Ramos (cell line): ENCODE measurements at regions not wholly inside any gene's neighbourhood (a gene's known extent, or its start where the extent isn't known, plus 50 kb on each side); places are given as distances from the start of the nearest gene placed in this dataset.
"Not testable (repeated sequence)": the region's sequence is repeated elsewhere in the genome, so short reads cannot be mapped to it uniquely, and the experiment has no call there.

Source experiments
- in situ Hi-C: fragments of 300-500 bp; cut with MboI; formaldehyde crosslinking; loops from one replicate; pipeline ENCODE4 v1.14.3; 2022; ENCODE audit warnings: low sequenced_read_pairs; ENCODE audit not compliant: unreplicated experiment

DNA sequence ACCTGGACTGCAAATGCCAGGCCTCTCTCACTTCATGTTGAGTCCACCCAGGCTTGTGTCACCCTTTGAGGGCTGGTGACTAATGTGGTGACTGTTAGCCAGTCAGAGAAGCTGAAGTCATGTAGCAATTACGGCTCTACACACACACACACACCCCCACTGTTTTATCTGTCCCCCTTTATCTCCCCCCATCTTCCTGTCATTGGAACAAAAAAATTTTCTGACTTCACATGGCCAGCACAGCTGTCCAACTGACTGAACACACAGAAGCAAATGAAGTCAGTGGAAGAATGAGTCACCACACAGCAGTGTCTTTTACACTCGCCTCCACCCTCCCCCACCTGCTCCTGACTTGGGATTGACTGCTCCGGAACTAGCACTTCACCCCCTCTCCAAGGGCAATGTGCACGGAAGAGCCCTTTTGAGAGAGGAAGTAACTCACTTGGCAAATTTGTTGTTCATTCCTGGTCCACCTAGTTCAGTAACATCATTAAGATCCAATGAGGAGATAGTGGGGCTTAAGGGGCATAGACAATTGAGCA is 198.0 kb downstream of the RNF144B start:
- in situ Hi-C loops: no loop called here

DNA sequence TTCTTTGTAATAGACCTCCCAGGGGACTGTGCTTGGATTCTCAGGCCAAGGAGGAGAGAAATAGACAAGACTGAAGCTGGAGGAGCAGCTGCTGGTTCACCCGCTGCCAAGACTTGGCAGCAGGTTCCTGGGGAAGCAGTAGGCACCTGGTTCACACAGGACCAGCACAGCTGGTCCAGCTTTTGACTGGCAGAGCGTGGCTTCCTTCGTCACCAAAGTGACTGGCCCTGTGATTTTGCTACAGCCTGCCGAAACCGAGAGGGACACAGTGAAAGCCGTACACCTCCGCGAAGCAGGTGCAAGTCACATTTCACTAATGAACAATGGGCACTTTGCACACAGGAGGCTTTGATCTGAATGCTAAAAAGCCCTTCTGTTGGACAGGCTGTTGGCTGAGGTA is 199.0 kb downstream of the RNF144B start:
- in situ Hi-C loops: no loop called here

DNA sequence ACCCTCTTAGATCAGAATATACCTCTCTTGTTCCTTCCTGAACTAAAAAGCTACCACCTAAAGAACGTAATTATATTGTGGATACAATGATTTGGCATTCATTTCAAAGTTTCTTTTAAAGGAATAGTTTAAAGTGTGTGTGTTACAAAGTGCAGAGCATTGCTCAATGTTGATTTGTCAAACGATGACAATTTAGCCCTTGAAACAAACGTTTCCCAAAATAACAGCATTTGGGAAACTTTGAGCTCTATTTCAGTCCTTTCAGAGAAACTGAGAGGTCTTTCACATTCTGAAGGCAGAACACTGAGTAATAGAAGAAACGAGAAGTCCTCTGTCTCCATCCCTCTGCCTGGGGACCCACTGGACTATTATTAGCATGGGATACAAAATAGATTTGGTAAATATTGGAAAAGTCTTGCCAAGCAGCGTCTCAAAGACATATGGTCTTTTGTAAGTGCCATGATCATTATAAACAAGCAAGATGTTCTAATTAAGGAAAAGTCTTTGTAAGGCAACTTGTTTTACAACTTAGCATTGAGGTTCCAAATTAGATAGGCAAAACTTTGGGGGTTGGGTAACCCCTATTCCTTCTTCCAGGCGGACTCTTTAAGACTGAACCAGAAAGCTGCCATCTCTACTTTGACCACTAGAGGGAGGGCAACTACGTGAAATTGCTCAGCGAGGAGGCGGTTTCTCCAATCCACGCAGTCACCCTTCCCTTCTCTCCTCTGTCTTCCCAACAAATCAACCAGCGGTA is 208.8 kb downstream of the RNF144B start:
- in situ Hi-C loops: no loop called here

DNA sequence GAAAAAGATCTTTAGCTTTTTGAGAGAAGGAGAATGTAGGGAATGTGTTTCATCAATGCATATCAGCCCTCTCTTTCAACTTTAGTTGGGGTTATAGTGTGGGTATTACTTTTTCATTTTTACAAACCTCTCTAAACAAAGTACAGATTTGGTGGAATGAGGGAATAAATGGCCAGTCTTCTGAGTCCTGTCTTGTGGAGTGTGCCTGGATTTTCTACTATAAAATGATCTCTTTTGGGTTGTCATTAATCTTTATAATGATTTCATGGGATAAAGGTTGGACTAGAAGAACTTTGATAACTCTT is 209.3 kb downstream of the RNF144B start:
- in situ Hi-C loops: no loop called here

DNA sequence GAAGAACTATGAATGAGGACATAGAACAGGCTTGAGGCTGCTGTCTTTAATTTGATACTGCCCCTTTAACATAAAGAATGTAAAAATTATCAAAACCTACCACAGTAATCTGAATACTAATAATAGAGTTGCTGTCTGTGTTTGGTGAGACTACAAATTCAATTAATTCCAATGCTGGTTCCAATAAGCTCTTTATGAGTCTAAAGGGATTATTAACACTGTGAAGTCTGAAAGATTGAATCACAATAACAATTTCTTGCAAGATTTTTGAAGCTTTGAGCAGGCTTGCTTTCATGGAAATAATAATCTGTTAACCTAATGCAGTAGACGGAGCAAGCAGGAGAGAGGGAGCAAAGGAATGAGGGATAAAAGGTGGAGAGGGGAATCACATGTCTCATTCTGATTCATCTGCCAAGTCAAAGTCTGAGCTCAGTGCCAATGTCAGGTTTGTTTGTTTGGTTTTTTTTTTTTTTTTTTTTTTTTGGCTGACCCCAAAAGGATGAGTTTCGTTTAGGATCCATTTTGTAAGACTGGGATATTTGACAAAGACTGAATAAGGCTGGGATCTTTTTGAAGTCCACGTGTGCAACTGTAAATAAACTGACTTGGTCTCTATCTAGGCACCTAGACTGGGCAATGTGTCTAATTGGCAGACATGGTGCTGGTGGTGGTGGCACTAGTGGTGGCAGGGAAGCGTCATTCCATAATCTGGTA is 211.6 kb downstream of the RNF144B start:
- in situ Hi-C loops: no loop called here

DNA sequence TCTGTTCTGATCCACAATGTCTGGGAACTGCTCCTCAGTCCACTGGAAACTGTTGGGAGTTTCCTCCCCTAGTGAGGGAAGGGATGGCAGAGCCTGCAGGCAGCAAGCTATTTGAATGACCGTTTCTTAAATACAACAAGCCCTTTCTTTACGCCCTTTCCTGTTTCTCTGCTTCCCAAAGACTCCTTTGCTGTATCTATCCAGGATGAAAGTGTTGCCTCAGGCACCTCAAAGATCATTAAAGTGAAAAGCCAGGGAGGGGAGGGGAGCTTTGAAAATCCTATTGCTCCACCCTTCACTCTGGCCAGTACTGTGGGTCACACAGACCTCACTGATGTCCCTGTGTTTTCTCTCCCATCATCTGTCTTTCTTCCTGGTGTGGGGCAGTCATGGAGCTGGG is 213.1 kb downstream of the RNF144B start:
- in situ Hi-C loops: no loop called here

DNA sequence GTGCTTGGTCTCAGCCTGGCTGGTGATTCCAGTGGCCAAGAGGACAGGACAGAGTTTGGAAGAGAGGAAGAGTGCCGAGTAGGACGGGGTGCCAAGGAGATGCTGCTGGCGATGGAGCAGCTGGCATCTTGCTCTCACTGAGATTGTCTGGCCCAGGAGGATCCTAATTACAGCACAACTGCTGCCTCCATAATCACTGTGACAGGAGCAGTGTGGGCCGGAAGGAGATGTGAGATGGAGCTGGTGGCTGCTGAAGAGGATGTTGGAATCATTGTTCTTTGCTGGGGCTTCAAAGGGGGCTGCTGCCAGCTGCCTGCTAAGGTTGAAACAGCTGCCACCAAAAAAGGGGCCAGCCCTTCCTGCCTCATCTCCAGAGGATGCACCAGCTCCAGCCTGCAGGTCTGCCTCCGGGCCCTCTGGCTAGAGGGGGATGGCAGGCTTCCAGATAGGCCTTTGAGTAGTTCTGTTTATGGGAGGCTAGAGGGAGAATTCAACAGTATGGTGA is 214.4 kb downstream of the RNF144B start:
- in situ Hi-C loops: no loop called here

DNA sequence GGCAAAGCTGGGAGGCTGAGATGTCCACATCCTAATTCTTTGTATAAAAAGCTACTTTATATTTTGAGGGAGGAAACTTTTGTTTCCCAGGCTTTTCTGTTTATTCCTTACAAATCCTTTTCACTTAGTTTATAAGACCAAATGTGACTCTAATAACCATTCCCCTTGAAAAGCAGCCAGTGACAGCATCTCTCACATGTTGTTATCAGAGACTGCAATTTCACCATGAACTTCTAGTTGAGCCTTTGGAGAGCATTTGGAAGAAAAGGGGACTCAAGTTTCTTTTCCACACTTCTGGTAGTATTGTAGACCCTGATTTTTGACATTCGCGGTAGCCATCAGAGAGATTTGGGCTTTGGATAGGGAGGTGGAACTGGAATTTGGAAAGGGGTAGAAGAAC is 215.8 kb downstream of the RNF144B start:
- in situ Hi-C loops: no loop called here

DNA sequence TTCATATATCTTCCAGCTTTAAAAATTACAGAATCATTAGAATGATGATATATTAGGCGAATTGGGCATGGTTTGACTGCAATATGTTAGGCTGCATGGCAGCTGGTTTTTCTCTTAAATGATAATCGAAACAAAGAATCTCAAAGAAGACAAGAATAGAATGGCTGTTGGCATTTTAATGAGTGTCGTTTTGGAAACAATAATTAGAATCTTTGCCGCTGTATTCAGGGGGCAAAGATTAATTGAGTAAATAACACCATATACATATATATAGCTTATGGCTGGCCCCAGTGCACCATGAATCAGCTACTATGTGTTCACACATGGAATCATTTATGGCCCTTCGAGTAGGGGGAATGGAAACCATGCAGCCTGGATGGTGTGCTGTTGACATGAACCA is 216.2 kb downstream of the RNF144B start:
- in situ Hi-C loops: no loop called here

DNA sequence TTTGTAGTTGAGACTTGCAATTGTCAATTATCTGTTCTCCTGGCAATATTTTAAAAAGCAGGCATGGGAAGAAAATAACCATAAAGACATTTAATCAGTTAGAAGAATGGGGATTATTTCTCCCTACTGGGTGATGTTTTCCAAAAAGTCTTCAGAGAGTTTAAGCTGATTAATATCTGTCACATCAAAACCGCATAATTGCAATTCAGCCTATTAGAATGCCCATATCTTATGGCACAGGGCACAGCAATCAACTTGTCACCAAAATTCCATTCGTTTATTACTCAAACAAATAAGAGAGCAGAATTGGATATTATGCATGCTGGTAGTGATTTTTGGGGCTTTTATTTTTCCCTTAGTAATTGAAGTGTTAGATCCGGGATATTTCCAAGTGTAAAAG is 218.7 kb downstream of the RNF144B start:
- in situ Hi-C loops: no loop called here

DNA sequence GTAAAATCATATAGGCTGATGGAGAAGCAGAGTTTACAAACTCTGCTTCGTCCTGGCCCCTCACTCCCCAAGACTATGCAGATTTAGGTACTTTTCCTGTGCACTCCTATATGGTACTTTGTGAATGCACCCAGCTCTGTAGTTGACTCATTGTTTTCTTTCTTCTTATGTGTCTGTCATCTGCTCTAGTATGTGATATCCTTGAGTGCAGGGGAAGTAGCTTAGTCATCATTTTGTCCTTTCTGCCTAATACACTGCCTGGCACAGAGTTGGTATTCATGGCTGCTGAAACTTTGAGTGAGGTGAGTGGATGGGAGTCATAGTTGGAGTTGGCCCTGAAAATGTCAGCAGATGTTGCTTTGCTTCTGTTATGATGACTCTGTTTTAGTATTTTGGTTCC is 222.6 kb downstream of the RNF144B start:
- in situ Hi-C loops: no loop called here

DNA sequence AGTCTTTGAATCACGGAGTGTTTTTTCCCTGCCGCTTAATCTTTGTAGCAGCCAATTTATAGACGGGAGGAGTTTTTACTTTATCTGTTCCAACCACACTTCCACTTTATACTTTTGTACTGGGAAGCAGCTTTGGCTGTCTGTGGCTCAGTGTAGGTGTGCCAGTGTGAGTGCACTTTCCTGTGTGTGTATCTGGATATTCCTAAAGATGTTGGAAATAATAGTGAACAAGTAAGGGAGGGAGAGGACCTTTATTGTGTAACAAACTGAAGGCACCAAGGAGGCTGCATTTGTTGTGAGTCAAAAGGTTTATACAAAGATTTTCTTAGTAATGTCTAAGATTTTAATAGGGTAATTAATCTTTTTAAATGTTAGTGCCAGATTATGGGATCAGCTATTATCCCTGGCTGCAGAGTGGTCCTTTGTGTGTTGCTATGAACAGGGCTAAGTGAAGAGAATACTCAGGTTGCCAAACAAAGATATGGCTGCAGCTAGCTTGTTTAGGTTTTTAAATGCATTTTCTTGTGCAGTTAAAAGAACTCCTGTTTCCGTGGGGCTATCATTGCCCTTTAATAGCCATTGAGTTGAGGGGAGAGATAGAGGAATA is 226.3 kb downstream of the RNF144B start:
- in situ Hi-C loops: no loop called here

DNA sequence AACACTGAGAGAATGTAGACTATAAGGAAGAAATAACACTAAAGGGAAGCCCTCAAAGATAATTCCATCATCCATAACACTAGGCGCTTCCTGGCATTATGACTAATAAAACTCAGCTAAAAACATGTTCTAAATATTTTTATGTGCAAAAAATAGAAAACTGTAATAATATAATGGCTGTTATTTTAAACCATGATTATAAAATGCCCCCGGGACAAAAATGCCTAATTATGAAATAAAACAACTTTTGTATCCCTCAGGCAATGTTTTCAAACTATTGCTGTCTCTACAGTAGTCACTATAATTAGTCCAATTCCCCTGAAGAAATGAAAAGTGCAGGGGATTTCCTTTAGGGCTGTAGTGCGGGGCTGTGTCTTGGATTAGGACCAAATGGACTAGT is 242.4 kb downstream of the RNF144B start:
- in situ Hi-C loops: no loop called here

DNA sequence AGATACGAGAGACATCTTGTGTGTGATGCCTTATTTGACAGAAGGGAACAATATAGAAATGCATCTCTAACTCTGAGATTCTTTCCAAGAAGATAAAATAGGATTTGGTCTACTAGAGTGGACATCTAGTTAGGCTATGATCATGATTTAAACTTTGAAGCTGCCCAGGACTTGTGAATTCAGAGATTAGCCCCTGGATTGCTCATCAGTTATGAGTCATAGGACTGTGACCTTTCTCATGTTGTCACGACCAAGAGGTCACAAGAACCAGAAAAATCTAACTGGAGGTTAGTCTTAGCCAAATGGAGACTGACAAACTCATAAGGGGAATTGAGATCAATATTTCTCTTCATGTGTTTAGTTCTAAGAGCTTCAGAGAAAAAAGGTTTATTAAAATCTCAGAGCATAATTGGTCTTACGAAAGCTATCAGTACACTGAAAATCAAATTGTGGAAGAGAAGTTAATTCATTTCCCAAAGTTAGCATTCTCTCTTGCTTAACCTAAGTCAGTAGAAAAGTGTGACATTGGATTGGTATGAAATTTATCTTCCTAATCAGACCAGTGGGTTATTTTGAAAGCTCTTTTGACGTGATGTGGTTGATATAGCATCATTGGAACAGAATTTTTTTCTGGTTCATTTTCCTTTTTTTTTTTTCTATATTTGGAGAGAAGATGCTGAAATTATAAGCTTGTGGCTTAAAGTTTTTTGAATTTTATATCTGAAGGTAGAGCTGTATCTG is 245.7 kb downstream of the RNF144B start:
- in situ Hi-C loops: no loop called here

DNA sequence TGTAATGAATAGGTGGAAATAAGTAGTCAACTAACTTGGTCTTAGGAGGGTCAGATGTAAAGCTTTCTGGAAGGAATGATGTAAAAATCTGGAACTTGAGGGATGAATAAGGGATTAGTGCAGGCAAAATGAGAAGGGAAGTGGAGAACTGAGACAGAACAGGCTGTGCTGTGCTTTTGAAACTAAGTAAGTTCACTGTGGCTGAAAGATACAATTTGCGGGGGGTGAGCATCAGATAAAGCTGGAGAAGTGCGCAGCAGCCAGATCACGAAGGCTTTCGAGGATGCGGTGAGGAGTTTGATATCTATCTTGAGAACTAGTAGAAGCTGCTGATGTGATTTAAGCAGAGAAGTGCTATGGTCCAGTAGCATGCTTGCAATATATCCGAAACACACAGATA is 247.8 kb downstream of the RNF144B start:
- in situ Hi-C loops: no loop called here

DNA sequence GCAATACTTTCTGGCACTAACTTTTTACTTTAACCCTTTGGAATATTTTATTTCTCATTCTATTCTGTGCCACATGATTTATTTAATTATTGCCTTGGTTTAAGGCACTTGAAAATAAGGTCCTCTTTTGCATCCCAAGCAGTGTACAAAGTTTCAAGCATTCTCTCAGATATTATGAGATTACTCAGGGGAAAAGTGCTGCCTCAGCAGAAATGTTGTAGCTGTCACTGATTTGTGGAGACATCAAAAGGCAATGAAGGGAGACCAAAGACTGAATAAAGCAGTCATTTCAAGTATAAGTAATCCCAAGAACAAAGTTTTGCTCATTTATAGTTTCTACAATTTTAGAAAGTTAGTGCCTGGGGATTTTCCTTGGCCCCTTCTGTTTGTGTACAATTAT is 253.0 kb downstream of the RNF144B start:
- in situ Hi-C loops: no loop called here

DNA sequence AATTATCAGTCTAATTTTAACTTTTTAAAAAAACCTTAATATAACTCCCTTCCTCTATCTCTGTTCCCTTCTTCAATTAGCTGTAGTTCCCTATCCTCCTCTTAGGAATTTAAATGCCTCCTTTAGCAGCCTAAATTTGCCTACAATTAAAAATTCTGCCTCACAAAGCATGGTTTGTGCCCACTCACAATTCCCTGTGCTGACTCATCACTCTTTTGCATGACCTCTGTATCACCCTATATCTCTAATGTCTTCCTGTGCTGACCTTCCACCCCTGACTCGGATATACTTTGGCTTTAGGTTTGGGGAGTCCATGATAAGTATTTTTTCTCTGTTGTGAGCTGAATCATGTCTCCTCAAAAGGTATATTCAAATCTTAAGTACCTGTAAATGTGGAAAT is 253.6 kb downstream of the RNF144B start:
- in situ Hi-C loops: no loop called here

DNA sequence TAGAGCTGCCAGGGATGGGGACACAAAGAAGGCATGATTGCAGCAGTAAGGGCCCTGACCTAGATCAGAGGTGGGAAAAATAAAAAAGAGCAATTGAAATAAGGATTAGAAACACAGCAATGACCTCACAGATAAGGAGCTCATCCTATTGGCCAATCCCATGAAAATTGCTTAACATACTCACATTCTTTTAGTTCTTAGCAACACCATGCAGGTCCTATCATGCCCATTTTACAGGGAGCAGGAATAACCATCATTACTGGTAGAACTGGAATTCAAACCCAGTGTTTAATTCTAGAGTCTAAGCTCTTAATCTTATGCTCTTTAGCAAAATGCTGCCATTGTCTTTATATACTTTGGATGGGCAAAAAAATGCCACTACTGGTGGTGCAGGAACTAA is 267.7 kb downstream of the RNF144B start:
- in situ Hi-C loops: no loop called here

DNA sequence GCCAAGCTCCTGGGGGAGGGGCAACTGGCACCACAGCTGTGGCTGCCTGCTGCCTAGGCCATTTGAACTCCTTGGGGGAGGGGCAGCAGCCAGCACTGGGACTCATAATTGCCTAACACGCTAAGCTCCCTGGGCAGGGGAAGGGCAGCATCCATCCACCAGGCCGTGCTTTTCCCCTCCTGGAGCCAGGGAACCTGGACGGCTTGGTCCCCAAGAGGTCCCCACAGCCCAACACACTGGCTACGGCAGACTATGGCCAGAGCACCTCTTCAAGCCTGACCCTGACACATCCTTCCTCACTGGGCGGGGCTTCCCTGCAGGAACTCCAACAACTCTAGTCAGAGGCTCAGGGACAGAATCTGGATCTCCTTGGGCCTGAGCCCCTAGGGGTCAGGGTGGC is 269.4 kb downstream of the RNF144B start:
- in situ Hi-C loops: no loop called here

DNA sequence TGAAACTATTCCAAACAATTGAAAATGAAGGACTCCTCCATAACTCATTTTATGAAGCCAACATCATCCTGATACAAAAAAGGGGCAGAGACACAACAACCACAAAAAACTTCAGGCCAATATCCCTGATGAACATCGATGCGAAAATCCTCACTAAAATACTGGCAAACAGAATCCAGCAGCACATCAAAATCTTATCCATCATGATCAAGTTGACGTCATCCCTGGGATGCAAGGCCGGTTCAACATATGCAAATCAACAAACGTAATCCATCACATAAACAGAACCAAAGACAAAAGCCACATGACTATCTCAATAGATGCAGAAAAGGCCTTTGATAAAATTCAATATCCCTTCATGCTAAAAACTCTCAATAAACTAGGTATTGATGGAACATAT is 272.8 kb downstream of the RNF144B start:
- in situ Hi-C loops: not testable (repeated sequence)

DNA sequence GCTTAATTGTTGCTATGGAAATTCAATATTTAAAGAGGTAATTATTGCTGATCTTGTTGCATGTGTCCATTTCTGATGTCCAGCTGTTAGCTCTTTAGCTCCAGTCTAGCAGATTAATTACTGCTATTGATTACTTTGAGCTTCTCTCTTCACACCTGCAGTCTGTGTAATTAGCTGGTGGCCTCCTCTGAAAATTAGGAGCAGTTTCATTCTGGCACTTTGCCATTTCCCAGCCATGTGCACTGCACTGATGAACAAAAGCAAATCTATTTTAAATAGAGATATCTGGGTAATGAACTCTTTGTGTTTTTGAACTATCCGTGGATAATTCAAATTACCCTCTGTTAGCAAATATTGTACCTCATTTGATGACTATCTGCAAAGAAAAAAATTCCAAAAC is 275.9 kb downstream of the RNF144B start:
- in situ Hi-C loops: no loop called here
